HFF-Myc (cell line): ENCODE measurements at regions not wholly inside any gene's neighbourhood (a gene's known extent, or its start where the extent isn't known, plus 50 kb on each side); places are given as distances from the start of the nearest gene placed in this dataset.

Experiments used
- DNase-seq: peaks from one replicate; pipeline ENCODE4 v3.0.0-alpha.2; 2011; ENCODE audit warnings: low read depth; ENCODE audit errors: extremely low read depth
- H3K4me3 ChIP-seq: replicated peaks from 2 replicates; pipeline ENCODE4 v1.5.1; 2011; ENCODE audit warnings: low read depth, mild to moderate bottlenecking, control low read depth, low read length
- TF ChIP-seq, protein P1 (sequence below): IDR thresholded peaks from 2 replicates; pipeline ENCODE4 v1.5.1; 2012; ENCODE audit warnings: mild to moderate bottlenecking, low read depth, low read length, control low read depth; ENCODE audit errors: missing control alignments

DNA sequence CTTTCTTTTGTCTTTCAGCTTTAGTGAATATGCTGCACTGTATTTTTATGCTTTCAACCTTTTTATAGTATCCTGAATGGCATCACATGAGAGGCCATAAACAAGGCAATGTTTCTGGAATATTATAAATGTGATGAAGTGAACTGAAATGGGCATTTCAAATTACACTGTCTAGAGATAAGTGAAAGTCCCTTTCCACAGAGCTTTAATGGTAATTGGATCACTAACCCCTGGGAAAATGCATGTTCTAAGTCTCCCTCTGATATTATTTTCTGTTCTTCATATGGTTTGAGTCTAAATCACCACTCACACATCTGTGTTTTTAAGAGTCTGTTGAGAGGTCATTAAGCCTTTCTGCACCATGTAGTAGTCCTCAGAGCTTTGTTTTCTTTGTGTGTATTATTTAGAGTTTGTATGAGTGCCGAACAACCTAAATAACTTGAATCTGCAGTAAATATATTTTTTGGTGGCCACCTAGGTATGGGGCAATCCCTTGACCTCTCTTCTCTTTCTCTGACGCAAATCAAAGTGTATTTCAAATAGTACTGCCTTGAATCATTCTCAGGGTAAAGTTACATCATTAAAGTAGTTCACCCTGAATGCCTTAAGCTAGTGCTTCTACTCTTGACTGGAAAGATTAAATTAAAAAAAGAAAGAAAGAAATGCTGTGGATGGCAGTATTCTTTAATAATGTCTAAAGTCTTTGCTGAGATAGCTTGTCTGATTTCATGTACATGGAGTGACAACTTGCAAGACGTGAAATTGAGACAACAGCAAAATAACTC, 1931.0 kb upstream of the CDH6 start:
- TF ChIP-seq, protein P1, sequence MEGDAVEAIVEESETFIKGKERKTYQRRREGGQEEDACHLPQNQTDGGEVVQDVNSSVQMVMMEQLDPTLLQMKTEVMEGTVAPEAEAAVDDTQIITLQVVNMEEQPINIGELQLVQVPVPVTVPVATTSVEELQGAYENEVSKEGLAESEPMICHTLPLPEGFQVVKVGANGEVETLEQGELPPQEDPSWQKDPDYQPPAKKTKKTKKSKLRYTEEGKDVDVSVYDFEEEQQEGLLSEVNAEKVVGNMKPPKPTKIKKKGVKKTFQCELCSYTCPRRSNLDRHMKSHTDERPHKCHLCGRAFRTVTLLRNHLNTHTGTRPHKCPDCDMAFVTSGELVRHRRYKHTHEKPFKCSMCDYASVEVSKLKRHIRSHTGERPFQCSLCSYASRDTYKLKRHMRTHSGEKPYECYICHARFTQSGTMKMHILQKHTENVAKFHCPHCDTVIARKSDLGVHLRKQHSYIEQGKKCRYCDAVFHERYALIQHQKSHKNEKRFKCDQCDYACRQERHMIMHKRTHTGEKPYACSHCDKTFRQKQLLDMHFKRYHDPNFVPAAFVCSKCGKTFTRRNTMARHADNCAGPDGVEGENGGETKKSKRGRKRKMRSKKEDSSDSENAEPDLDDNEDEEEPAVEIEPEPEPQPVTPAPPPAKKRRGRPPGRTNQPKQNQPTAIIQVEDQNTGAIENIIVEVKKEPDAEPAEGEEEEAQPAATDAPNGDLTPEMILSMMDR: no peak
- no peak overlapping the region for H3K4me3 ChIP-seq
- DNase-seq: no peak

DNA sequence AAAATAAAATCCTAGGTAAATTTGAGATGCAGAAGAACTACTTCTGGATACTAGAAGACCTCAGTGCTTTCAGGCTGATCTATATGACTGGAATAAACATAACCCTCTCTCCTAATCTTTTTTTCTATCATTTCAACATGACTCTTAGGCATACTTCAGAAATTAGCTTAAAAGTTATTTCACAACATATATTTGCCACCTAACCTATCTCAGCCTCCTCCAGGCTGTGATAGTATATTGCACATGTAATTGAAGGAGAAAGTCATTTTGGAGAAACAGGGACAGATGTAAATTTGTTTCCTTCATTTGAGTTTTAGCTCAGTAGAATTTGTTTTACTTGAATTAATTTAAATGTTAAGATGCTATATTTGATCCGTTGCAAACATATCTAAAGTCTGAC, 1932.3 kb upstream of the CDH6 start:
- DNase-seq: no peak
- TF ChIP-seq, protein P1: no peak
- no peak overlapping the region for H3K4me3 ChIP-seq

DNA sequence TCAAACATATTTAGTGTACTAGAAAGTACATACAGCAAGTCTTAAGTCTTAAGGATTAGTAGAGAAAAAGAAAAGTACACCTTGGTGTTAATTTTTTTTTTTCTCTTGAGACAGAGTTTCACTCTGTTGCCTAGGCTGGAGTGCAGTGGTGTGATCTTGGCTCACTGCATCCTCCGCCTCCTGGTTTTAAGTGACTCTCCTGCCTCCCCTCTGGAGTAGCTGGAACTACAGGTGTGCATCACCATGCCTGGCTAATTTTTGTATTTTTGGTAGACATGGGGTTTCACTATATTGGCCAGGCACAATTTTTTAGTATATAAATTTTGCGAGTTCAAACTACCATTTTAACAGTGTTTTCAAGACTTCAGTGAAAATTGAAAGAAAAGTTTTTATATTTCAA, 1941.1 kb upstream of the CDH6 start:
- TF ChIP-seq, protein P1: no peak
- no peak overlapping the region for H3K4me3 ChIP-seq
- no peak for DNase-seq

DNA sequence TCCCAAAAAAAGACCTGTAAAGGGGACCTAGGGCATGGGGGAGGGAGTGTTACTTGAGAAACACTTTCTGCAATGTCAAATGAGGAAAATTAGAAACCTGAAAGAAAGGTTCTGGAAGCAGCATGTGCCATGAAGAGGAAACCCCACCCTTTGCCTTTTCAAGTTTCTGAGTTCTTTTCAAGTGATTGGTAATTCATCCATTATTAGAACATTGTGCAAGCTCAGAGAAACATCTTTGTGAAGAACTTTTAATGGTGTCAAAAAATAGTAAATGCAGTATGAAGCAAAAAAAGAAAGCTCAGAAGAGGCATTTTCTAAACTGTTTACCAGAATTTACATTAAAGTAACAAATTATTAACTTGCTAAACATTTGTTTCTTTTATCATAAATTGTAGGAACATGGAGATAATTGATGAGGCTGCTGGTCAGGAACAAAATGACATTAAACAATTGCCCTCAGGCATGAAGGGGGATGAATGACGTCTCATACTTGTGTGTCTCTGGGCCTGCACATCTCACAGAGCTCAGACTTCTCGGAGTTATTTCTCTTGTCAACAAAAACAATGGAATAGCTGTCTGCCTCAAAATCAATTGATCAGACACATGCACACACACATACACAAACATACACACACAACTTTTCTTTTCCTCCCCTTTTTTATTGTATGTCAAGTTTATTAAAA, 1946.0 kb upstream of the CDH6 start:
- TF ChIP-seq, protein P1: no peak
- DNase-seq: no peak
- H3K4me3 ChIP-seq: no peak overlapping the region

DNA sequence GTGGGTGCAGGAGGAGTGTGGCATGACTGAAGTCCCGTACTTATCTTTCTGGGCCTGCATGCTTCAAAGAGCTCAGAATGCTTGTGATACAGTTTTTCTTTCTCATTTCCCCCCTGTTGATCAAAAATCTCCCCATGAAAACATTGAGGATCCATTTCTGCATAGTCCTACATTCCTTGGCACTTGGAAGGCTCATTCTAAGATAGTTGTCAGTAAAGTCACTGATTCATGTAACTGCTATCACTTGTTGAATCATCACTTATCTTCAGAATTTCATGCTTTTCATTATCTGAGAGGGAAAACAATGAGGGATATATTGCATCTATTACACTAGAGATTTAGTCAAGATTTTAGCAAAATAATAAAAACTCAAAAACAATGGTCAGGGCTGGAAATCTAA, 1953.1 kb upstream of the CDH6 start:
- TF ChIP-seq, protein P1: no peak
- H3K4me3 ChIP-seq: no peak overlapping the region
- no peak for DNase-seq

DNA sequence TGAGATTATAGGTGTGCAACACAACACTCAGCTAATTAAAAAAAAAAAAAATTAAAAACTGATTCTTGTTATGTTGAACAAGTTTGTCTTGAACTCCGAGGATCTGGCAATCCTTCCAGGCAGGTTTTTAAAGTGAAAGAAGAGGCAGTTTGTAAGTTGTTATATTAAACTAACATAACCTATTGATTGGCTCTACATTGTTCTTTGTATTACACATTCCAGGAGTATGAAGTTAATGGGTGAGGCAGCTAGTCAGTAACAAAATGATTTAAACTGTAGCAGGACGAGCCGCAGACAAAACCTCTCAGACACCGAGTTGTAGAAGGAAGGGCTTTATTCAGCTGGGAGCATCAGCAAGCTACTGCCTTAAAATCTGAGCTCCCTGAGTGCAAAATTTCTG, 1953.9 kb upstream of the CDH6 start:
- no peak for DNase-seq
- no peak overlapping the region for H3K4me3 ChIP-seq
- TF ChIP-seq, protein P1: no peak

DNA sequence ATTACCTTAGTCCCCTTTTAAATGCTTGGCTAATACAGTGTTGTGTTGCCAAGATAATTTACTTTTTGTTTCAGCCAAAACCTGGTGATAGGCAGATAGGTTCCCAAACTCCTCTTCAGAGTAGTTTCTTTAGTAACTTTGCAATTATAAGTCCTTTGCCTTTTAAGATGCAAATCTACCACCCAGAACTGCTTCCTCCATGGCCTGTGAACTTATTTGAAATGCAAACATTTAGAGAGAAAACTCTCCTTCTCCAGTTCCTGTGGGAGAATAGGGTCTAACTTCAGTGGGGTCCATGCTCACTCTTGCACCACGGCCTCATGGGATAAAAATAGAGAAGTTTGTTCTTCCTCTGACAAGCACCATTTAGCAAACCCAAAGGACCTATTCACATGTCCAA, 1955.4 kb upstream of the CDH6 start:
- no peak overlapping the region for H3K4me3 ChIP-seq
- no peak for DNase-seq

More for the DNA sequence above, 1955.4 kb upstream of the CDH6 start:
- TF ChIP-seq, protein P1: no peak
